ENCODE measurements at regions not wholly inside any gene's neighbourhood (a gene's known extent, or its start where the extent isn't known, plus 50 kb on each side); places are given as distances from the start of the nearest gene placed in this dataset.

DNA sequence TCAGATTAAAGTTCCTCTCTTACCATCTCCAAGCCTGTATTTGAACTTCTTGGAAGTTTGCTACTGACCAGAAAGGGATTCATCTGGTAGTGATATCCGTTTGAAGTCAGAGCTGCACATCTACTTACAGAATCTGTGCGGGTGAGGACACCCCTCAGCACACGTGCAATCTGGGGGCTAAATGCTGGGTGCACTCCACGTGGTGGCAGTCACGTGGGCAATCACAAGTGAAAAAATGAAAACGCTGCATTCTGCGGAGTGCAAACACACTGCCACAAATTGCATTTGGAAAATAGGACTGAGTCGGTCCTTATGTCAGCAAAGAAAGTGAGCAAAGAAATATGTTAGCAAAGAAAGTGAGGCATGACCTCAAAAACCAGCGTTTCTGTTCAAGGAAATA lies 76.1 kb upstream of the GYPC start:
- Mint-ChIP-seq H3K4me3 (no peak overlapping the region), H3K4me1 (no peaks in the 10 kb centered on the region)

GRCh38 chr2:126586317-126586716 lies 69.6 kb upstream of the GYPC start:
- ATAC-seq (no peak), DNase-seq (ENCODE audit: low spot score) (no peak)
- no peak overlapping the region for H3K4me3 Mint-ChIP-seq
- TF ChIP-seq CTCF (conservative IDR thresholded peaks at IDR 0.05; ENCODE audit: low read depth in 2 of 2) (no peak), ZNF462 (CRISPR knock-in tag; IDR thresholded peaks at IDR 0.05) (no peak), CREB1 (CRISPR knock-in tag; IDR thresholded peaks at IDR 0.05; ENCODE audit: low read depth) (no peak), EZH2phosphoT487 (IDR thresholded peaks at IDR 0.05; ENCODE audit: unreplicated experiment) (no peak)

More for the DNA sequence above, 76.1 kb upstream of the GYPC start:
- H3K4me1 ChIP-seq (ENCODE audit: insufficient read depth), result no peaks in the 10 kb centered on the region
- H3F3A ChIP-seq (replicated peaks; ENCODE audit: low read depth), result no peaks in the 10 kb centered on the region
- H3K27ac ChIP-seq (ENCODE audit: low read depth), result no peak overlapping the region
- no peaks in the 10 kb centered on the region for H3K36me3 Mint-ChIP-seq (ENCODE audit: low read depth)
- H3K79me2 ChIP-seq (replicated peaks; ENCODE audit: insufficient read depth), result no peaks in the 10 kb centered on the region
- TF ChIP-seq JUNB (IDR thresholded peaks at IDR 0.05; ENCODE audit: unreplicated experiment) (no peak), POLR2AphosphoS5 (IDR thresholded peaks at IDR 0.05; ENCODE audit: low read depth) (no peak), NANOG (IDR thresholded peaks at IDR 0.05; ENCODE audit: borderline replicate concordance) (no peak), EZH2 (IDR thresholded peaks at IDR 0.05; ENCODE audit: low read depth, unreplicated experiment) (no peak), CTCF (conservative IDR thresholded peaks at IDR 0.05; ENCODE audit: low read depth in 2 of 2) (no peak), STAT1 (IDR thresholded peaks at IDR 0.05; ENCODE audit: unreplicated experiment) (no peak)
- TF ChIP-seq, protein P1, sequence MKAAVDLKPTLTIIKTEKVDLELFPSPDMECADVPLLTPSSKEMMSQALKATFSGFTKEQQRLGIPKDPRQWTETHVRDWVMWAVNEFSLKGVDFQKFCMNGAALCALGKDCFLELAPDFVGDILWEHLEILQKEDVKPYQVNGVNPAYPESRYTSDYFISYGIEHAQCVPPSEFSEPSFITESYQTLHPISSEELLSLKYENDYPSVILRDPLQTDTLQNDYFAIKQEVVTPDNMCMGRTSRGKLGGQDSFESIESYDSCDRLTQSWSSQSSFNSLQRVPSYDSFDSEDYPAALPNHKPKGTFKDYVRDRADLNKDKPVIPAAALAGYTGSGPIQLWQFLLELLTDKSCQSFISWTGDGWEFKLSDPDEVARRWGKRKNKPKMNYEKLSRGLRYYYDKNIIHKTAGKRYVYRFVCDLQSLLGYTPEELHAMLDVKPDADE (IDR thresholded peaks at IDR 0.05), result no peak
- H3K4me2 ChIP-seq, result no peak overlapping the region
- no peaks in the 10 kb centered on the region for H3K27me3 ChIP-seq (ENCODE audit: insufficient read depth)
- H2AFZ ChIP-seq, result no peak overlapping the region
- no peak for DNase-seq (ENCODE audit: low spot score)
- no peaks in the 10 kb centered on the region for H3K36me3 ChIP-seq (ENCODE audit: insufficient read depth)
- H3K4me3 ChIP-seq, result no peak overlapping the region
- no peaks in the 10 kb centered on the region for H3K9me3 Mint-ChIP-seq
- no peak for ATAC-seq
- H3K27ac Mint-ChIP-seq, result no peak overlapping the region
- H3K9me2 ChIP-seq (ENCODE audit: insufficient read depth), result peaks cover 8% of the 10 kb centered on the region; the same call in 1 of the 2 replicates
- H3K27me3 Mint-ChIP-seq (ENCODE audit: insufficient read depth, low read depth, poor library complexity), result no peaks in the 10 kb centered on the region
- no peaks in the 10 kb centered on the region for H4K20me1 ChIP-seq (replicated peaks; ENCODE audit: insufficient read depth)

More at GRCh38 chr2:126586317-126586716, 69.6 kb upstream of the GYPC start:
- no peak overlapping the region for H3K4me3 ChIP-seq
- no peak overlapping the region for H3K4me2 ChIP-seq
- Mint-ChIP-seq H3K27ac (no peak overlapping the region; the same call in 1 of the 2 replicates), H3K36me3 (ENCODE audit: low read depth) (no peaks in the 10 kb centered on the region), H3K9me3 (no peaks in the 10 kb centered on the region), H3K27me3 (ENCODE audit: insufficient read depth, low read depth, poor library complexity) (no peaks in the 10 kb centered on the region), H3K4me1 (no peaks in the 10 kb centered on the region)
- H2AFZ ChIP-seq, result no peak overlapping the region
- H3K9me2 ChIP-seq (ENCODE audit: insufficient read depth), result 0 out of 2 replicates have a peak, but pooled peaks cover 4% of the 10 kb centered on the region
- no peaks in the 10 kb centered on the region for H3K27me3 ChIP-seq (ENCODE audit: insufficient read depth)
- no peaks in the 10 kb centered on the region for H3K79me2 ChIP-seq (replicated peaks; ENCODE audit: insufficient read depth)
- H4K20me1 ChIP-seq (replicated peaks; ENCODE audit: insufficient read depth), result no peaks in the 10 kb centered on the region
- no peaks in the 10 kb centered on the region for H3K4me1 ChIP-seq (ENCODE audit: insufficient read depth)
- H3K36me3 ChIP-seq (ENCODE audit: insufficient read depth), result no peaks in the 10 kb centered on the region
- H3K27ac ChIP-seq (ENCODE audit: low read depth), result no peak overlapping the region
- H3F3A ChIP-seq (replicated peaks; ENCODE audit: low read depth), result no peaks in the 10 kb centered on the region
